ENCODE measurements at regions not wholly inside any gene's neighbourhood (a gene's known extent, or its start where the extent isn't known, plus 50 kb on each side); places are given as distances from the start of the nearest gene placed in this dataset.

DNA sequence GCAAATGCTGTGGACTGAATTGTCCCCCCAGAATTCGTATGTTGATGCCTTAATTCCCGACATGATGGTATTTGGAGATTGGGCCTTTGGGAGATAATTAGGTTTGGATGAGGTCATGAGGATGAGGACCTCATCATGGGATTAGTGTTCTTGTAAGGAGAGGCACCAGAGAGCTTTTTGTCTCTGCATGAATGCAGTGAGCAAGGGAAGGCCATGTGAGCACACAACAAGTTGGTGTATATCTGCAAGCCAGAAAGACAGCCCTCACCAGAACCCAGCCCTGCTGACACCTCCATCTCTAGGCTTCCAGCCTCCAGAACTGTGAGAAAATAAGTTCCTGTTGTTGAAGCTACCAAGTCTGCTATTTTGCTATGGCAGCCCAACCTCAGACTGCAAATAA, 51.9 kb upstream of the SMCO2 start:
- TF ChIP-seq, protein P1, sequence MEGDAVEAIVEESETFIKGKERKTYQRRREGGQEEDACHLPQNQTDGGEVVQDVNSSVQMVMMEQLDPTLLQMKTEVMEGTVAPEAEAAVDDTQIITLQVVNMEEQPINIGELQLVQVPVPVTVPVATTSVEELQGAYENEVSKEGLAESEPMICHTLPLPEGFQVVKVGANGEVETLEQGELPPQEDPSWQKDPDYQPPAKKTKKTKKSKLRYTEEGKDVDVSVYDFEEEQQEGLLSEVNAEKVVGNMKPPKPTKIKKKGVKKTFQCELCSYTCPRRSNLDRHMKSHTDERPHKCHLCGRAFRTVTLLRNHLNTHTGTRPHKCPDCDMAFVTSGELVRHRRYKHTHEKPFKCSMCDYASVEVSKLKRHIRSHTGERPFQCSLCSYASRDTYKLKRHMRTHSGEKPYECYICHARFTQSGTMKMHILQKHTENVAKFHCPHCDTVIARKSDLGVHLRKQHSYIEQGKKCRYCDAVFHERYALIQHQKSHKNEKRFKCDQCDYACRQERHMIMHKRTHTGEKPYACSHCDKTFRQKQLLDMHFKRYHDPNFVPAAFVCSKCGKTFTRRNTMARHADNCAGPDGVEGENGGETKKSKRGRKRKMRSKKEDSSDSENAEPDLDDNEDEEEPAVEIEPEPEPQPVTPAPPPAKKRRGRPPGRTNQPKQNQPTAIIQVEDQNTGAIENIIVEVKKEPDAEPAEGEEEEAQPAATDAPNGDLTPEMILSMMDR (IDR thresholded peaks at IDR 0.05) = no peak
- no peak for ATAC-seq (ENCODE audit: low FRiP score)
- no peak for DNase-seq (ENCODE audit: low spot score)

DNA sequence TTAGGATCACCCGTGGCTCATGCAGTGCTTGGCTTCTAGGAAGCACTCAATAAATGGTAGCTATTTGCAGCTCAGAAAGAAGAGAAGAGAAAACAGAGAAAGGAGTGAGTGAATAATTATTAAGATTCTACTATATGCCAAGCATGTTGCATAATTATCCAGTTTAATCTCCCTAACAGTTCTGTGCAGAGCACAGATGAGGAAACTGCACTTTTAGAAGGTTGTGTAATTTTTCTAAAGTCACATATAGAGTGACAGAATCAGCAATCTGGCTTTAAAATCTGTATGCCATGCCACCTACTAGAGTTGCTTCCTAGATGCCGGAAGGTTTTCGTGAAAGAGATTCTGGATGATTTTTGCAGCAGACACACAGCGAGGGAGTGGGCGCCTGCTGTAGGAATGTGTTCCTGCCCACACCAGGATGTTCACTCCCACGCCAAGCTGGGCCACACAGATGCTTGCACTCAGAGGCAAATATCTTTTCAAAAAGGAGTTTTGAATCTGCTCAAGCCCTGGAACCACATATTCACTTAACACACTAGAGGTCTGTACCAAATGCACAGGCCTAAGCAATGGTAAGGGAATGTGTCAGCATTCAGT, 50.2 kb upstream of the SMCO2 start:
- ATAC-seq (ENCODE audit: low FRiP score) (no peak), DNase-seq (ENCODE audit: low spot score) (no peak)
- TF ChIP-seq, protein P1 (IDR thresholded peaks at IDR 0.05) = no peak

All from omental fat pad (tissue), 3 donors.